WI38 (cell line): ENCODE measurements at regions not wholly inside any gene's neighbourhood (a gene's known extent, or its start where the extent isn't known, plus 50 kb on each side); places are given as distances from the start of the nearest gene placed in this dataset.

Experiments used
- H3K4me3 ChIP-seq: 2 replicates; pipeline ENCODE4 v1.5.1; 2011; ENCODE audit warnings: low read depth, mild to moderate bottlenecking, control low read depth, low read length
- TF ChIP-seq, protein P1 (sequence below): IDR thresholded peaks from 2 replicates; pipeline ENCODE4 v1.5.1; 2012; ENCODE audit warnings: low read depth, mild to moderate bottlenecking, control low read depth, low read length

DNA sequence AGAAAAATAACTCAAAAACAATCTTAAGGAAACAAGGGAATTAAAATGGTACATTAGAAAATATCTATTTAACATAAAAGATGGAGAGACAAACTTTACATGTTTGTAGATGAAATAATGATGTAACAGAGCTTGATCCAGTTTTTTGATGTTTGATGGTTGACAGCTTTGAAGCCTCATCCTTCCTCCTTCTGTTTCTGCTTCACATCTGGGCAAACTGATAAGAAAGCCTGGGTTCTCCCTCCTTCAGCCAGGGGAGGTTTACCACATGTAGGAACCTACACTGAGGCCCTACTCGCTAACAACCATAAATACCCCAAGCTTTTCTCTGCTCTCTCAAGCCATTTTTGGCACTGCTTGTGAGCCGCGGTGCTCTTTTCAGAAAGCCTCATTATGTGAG is 82.8 kb upstream of the ZNF32 start:
- TF ChIP-seq, protein P1, sequence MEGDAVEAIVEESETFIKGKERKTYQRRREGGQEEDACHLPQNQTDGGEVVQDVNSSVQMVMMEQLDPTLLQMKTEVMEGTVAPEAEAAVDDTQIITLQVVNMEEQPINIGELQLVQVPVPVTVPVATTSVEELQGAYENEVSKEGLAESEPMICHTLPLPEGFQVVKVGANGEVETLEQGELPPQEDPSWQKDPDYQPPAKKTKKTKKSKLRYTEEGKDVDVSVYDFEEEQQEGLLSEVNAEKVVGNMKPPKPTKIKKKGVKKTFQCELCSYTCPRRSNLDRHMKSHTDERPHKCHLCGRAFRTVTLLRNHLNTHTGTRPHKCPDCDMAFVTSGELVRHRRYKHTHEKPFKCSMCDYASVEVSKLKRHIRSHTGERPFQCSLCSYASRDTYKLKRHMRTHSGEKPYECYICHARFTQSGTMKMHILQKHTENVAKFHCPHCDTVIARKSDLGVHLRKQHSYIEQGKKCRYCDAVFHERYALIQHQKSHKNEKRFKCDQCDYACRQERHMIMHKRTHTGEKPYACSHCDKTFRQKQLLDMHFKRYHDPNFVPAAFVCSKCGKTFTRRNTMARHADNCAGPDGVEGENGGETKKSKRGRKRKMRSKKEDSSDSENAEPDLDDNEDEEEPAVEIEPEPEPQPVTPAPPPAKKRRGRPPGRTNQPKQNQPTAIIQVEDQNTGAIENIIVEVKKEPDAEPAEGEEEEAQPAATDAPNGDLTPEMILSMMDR: no peak

DNA sequence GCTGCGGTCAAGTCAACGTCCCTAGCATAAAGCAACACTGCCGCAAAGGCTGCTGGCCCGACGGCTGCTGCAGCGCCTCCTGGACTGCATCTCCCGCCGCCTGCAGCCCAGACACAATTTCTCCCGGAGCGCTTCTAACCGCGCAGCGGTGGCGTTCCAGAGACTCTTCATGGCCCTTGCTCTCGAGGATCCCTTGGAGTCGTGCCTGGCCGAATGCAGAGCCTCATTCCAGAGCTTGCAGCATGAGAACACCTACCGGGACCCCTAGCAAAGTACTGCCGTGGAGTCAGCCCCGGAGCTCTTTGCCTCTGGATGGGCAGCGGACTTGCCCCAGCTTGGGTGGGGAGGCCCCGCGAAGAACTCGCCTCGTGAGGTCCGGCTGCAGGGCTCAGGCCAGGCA is 79.7 kb upstream of the ZNF32 start:
- TF ChIP-seq, protein P1: no peak
- H3K4me3 ChIP-seq: no peak overlapping the region

More for the DNA sequence above, 82.8 kb upstream of the ZNF32 start:
- no peak overlapping the region for H3K4me3 ChIP-seq

DNA sequence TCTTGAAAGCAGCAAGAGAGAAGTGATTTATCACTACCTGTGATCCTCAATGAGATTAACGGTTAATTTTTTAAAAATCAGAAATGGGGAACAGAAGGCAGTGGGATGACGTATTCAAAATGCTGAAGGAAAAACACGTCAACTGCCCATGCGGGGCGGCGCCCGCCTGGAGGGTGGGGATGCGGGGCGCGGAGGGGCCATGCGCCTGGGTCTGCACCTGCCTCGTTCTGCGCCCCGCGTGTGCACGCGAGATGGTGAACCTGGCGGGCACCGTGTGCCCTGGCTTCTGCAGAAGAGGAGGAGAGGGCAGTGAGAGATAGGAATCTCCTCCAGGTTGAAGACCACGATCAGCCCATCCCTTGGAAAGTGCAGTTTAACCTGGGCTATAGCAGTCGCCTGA is 79.3 kb upstream of the ZNF32 start:
- no peak overlapping the region for H3K4me3 ChIP-seq
- TF ChIP-seq, protein P1: no peak

DNA sequence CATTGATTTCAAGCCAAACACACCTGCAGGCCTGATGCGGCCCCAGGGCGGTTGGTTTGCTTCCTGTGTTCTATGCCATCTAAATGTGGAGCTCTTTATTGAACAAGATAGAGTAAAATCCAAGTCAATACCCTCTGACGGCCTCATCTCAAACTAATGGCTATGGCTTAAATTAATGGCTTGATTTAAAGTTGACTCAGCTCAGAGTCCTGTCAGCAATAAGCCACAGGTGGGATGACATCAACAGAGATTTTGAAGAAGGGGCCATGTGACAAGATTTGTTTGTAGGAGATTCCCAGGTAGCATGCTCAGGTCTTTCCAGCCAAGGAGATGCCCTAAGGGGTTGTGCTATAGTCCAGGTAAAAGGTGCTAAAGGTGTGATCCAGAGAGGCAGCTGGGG is 66.7 kb upstream of the ZNF32 start:
- TF ChIP-seq, protein P1: no peak
- no peak overlapping the region for H3K4me3 ChIP-seq

DNA sequence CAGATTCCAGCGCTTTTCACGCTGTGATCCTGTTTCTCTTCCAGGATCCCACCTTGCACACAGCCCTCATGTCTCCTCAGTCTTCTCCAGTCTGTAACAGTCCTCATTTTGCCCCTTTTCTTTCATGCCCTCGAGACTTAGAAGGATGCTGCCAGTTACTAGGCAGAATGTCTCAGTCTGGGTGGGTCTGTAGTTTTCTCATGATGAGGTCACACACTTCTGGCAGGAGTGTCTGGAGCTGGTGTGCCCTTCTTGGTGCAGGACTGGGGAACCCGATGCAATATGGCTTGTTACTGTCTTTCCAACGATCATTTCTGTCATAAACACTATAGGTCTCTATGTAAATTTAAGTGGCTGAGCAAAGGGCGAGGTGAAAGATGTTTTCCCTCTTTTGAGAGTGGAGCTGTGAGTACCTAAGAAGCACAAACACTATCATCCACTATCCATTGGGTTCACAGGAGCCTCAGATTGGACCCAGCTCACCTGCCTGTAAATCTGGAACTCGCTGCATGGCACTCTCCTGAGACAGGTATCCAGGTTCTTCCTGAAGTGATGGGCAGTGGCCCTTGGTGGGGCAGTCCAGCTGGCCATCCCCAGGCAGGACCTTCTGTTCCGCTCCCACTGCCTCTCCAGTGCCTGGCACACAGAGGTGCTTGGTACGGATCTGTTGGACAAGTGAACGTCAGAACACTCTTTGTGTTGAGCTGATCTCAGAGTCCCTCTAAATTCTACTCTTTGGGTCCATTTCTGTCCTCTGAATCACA is 64.3 kb upstream of the ZNF32 start:
- H3K4me3 ChIP-seq: no peak overlapping the region
- TF ChIP-seq, protein P1: no peak

DNA sequence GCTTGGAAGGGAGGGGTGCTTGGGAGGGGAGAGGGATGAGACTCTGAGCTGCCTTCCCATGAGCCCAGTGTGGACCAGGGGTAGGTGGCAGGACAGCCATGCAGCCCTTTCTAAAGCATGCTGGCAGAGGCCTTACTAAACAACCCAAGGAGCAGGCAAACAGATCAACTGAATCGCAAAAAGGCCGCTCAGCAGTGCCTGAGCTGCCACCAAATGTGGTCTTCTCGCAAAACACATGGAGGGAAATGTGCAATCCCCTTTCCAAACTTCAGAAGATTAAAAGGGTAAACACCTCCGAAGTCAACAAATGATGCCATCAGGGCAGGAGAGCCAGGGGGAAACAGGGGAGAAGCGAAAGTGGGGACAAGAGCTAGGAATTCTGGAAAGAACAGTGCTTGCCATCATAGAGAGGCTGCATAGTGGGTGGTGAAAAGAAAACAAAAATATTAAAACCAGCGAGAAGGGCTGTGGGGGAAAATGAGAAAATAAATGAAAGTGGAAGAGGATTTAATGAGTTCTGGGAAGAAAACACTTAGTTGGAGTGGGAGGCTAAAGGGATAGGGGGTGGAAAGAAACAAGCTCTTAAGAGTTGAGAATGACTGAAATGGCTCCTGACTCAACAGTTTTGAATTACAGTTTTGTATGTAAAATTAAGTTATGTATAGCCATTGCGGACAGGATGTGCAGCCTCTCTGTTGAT is 62.2 kb upstream of the ZNF32 start:
- H3K4me3 ChIP-seq: no peak overlapping the region
- TF ChIP-seq, protein P1: no peak

DNA sequence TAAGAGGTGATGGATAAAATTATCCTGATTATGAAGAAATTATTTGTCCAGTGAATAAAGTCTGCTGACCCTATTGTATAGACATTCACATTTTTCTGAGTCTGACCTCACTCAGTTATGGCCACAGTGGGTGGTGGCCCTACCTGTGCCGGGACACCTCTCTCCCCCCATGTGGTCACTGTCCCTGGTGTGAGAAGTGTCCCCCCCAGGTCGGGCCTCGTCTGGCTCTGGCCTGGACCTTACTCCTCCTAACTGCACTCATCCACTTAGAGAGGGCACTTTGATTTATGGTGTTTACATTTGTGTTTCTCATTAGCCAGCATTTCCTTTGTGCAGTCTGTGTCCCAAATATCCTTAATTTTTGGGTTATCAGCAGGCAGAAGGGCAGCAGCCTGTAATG is 59.6 kb upstream of the ZNF32 start:
- TF ChIP-seq, protein P1: no peak
- no peak overlapping the region for H3K4me3 ChIP-seq
